ENCODE measurements at regions not wholly inside any gene's neighbourhood (a gene's known extent, or its start where the extent isn't known, plus 50 kb on each side); places are given as distances from the start of the nearest gene placed in this dataset.

DNA sequence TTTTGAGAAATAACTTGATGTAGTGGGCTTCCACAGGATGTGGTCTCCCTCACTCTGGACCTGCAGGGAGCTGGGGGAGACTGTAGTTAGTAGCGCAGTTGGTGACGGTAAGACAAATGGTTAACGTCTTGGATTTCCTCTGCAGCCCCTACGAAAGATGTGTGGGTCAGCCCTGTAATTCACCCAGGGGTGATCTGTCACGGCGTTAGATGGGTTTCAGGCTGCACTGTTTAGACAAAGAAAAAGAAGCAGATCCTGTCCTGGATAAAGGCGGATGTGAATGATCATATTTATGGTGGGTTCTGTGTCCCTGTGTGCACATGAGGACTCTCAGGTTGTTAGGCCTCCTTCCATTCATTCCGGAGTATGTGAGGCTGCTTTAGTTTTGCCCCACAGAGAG lies 142.0 kb upstream of the SLC28A3 start:
- TF ChIP-seq, protein P1, sequence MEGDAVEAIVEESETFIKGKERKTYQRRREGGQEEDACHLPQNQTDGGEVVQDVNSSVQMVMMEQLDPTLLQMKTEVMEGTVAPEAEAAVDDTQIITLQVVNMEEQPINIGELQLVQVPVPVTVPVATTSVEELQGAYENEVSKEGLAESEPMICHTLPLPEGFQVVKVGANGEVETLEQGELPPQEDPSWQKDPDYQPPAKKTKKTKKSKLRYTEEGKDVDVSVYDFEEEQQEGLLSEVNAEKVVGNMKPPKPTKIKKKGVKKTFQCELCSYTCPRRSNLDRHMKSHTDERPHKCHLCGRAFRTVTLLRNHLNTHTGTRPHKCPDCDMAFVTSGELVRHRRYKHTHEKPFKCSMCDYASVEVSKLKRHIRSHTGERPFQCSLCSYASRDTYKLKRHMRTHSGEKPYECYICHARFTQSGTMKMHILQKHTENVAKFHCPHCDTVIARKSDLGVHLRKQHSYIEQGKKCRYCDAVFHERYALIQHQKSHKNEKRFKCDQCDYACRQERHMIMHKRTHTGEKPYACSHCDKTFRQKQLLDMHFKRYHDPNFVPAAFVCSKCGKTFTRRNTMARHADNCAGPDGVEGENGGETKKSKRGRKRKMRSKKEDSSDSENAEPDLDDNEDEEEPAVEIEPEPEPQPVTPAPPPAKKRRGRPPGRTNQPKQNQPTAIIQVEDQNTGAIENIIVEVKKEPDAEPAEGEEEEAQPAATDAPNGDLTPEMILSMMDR (IDR thresholded peaks at IDR 0.05; ENCODE audit: low read length, missing control alignments): no peak
- DNase-seq (ENCODE audit: low read depth): no peak
- no peak overlapping the region for H3K4me3 ChIP-seq (replicated peaks; ENCODE audit: low read depth, low read length)

DNA sequence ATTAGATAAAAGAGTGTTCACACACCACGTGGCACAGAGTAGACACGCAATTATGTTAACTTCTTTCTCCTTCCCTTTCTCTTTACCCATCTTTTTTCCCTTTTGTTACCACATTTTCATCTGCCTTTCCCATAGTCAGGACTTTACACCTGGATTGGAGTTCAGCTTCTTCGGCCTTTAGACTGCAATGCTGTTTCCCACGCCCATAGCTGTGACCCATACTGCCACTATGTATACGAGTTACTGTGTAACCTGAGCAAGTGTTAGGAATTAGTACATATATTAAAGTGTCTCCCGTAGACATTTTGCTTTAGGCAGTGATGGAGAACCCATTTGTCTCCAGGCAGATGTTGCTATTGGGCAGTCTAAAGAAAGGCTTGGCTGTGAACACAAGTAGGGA lies 143.6 kb upstream of the SLC28A3 start:
- TF ChIP-seq, protein P1 (IDR thresholded peaks at IDR 0.05; ENCODE audit: low read length, missing control alignments): no peak
- H3K4me3 ChIP-seq (replicated peaks; ENCODE audit: low read depth, low read length): no peak overlapping the region
- DNase-seq (ENCODE audit: low read depth): no peak

- DNase-seq (ENCODE audit: low read depth): no peak
- no peak overlapping the region for H3K4me3 ChIP-seq (replicated peaks; ENCODE audit: low read depth, low read length)
- TF ChIP-seq, protein P1 (IDR thresholded peaks at IDR 0.05; ENCODE audit: low read length, missing control alignments): no peak
Observed at GRCh38 chr9:84485539-84485938, 145.0 kb upstream of the SLC28A3 start.

GRCh38 chr9:84486663-84487062 lies 146.1 kb upstream of the SLC28A3 start:
- TF ChIP-seq, protein P1 (IDR thresholded peaks at IDR 0.05; ENCODE audit: low read length, missing control alignments): no peak
- no peak for DNase-seq (ENCODE audit: low read depth)
- H3K4me3 ChIP-seq (replicated peaks; ENCODE audit: low read depth, low read length): no peak overlapping the region

DNA sequence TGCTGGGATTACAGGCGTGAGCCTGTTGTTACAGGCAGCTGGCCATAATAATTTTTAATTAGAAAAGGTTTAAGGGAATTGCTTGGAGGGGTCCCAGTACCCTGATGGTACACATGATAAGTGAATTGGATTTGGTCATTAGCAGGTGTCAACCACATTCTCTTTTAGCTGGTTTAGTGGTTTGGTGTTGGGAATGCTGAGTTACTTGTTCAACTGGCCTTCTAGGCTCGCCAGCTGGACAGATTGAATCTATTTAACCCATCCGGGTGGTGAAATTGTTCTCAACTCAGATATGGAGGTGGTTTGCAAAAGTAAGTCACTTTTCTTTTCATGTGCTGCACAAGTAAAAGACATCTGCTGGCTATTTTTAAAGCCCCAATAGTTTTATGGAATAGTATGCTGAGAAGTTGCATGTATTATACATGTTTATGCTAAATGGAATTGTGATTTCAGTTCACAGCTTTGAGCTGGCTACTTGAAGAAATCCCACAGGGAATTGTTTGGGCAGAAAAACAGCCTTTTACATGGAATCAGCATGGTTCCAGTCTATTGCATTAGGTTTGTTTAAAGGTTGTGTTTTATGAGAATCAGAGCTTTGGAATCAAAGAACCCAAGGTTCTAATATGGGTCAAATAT lies 149.8 kb upstream of the SLC28A3 start:
- TF ChIP-seq, protein P1 (IDR thresholded peaks at IDR 0.05; ENCODE audit: low read length, missing control alignments): no peak
- no peak overlapping the region for H3K4me3 ChIP-seq (replicated peaks; ENCODE audit: low read depth, low read length)
- no peak for DNase-seq (ENCODE audit: low read depth)

DNA sequence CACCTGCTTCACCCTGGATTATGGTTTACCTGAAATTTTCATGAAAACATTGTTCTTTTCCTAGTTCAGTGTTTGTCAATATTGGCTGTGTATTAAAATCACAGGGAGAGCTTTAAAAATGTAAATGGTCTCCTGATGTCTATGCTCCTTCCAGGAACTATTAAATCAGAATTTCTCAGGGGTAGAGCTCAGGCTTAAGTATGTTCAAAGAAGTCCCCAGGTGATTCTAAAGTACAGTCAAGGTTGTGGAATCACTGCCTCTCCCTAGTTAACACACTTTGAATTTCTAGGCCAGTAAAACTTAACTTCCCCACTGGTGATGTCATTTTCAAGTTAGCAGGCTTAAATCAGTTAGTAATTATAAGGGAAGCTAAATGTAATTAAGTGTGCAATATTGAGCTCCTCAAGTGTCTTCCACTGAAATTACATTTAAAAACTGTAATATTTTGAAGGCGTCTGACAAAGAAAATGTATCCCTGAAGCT lies 150.3 kb upstream of the SLC28A3 start:
- TF ChIP-seq, protein P1 (IDR thresholded peaks at IDR 0.05; ENCODE audit: low read length, missing control alignments): no peak
- DNase-seq (ENCODE audit: low read depth): no peak
- H3K4me3 ChIP-seq (replicated peaks; ENCODE audit: low read depth, low read length): no peak overlapping the region
